Fibroblast of lung (primary cell): ENCODE measurements at regions not wholly inside any gene's neighbourhood (a gene's known extent, or its start where the extent isn't known, plus 50 kb on each side); places are given as distances from the start of the nearest gene placed in this dataset.

ENCODE experiments used
- EZH2 ChIP-seq: IDR thresholded peaks from 2 replicates; pipeline ENCODE4 v1.5.1; 2012; ENCODE audit warnings: low read length, control low read depth, mild to moderate bottlenecking; ENCODE audit errors: missing control alignments
- TF ChIP-seq, protein P1 (sequence below), 2 donors: IDR thresholded peaks in 1 of 2; conservative IDR thresholded peaks in 1 of 2; 1 replicate in 1 of 2; 2 replicates in 1 of 2; pipeline ENCODE4 v1.5.1; 2011 to 2012; ENCODE audit warnings: low read length in 2 of 2, control low read depth in 1 of 2, inconsistent platforms in 1 of 2, low read depth in 1 of 2, mild to moderate bottlenecking in 1 of 2

DNA sequence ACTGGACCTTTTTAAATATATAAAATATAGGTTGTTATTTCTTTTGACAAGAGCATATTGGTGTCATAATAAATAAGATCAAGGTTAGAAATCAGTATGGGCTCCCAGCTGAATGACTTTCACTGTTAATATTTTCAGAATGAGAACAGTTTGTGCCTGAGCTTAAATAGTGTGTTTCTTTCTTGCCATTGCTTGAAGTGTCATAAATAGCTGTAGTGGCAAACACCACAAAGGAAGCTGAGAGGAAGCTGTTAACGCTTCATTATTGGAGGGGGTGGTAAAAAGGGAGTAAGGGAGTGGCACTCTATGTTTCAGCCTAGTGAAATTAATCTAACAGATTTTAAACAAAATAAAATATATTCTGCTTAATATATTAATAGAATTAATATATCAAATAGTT lies 1089.8 kb upstream of the NCAM2 start:
- TF ChIP-seq, protein P1, sequence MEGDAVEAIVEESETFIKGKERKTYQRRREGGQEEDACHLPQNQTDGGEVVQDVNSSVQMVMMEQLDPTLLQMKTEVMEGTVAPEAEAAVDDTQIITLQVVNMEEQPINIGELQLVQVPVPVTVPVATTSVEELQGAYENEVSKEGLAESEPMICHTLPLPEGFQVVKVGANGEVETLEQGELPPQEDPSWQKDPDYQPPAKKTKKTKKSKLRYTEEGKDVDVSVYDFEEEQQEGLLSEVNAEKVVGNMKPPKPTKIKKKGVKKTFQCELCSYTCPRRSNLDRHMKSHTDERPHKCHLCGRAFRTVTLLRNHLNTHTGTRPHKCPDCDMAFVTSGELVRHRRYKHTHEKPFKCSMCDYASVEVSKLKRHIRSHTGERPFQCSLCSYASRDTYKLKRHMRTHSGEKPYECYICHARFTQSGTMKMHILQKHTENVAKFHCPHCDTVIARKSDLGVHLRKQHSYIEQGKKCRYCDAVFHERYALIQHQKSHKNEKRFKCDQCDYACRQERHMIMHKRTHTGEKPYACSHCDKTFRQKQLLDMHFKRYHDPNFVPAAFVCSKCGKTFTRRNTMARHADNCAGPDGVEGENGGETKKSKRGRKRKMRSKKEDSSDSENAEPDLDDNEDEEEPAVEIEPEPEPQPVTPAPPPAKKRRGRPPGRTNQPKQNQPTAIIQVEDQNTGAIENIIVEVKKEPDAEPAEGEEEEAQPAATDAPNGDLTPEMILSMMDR (conservative IDR thresholded peaks at IDR 0.05 in 1 of 2, IDR thresholded peaks at IDR 0.05 in 1 of 2; ENCODE audit: low read depth in 1 of 2, low read length in 2 of 2): no peak
- TF ChIP-seq EZH2: no peak
